IMR-90 (cell line): ENCODE measurements at regions not wholly inside any gene's neighbourhood (a gene's known extent, or its start where the extent isn't known, plus 50 kb on each side); places are given as distances from the start of the nearest gene placed in this dataset.

Experiments
- ATAC-seq: fragments of 200-7000 bp; cut with Tn5 transposase; 2 replicates; pipeline ENCODE4 v1.9.1; 2020; ENCODE audit warnings: low read depth, mild to moderate bottlenecking, moderate library complexity
- BruUV-seq: library from RNA; stranded (reverse); fragments of 400-500 nt; replicated peaks from 2 replicates; lab custom pipeline; 2021; lab: Mats Ljungman, UMichigan
- CTCF ChIA-PET: fragments of 300-600 bp; formaldehyde crosslinking; extraction: SDS; loops from one replicate; lab custom pipeline; 2021; ENCODE audit warnings: antibody characterized with exemption; lab: Yijun Ruan, JAX
- POLR2A ChIA-PET: fragments of 300-600 bp; sonication (Branson Sonifier 250); formaldehyde crosslinking; loops from one replicate; lab custom pipeline; 2022; ENCODE audit warnings: antibody characterized with exemption; ENCODE audit not compliant: unreplicated experiment; lab: Charles Lee
- DNase-seq: peaks from one replicate; pipeline ENCODE4 v3.0.0; 2013
- H2AFZ ChIP-seq: replicated peaks from 2 replicates; pipeline ENCODE3; 2013; ENCODE audit warnings: low read length, mild to moderate bottlenecking; ENCODE audit not compliant: poor library complexity
- H2AK5ac ChIP-seq: 2 replicates; pipeline ENCODE4 v1.6.1; 2013; ENCODE audit warnings: low read depth, low read length, inconsistent platforms
- H2AK9ac ChIP-seq: replicated peaks from 2 replicates; pipeline ENCODE3; 2013; ENCODE audit warnings: mild to moderate bottlenecking, low read depth, low read length, moderate library complexity; ENCODE audit not compliant: poor library complexity
- H2BK120ac ChIP-seq: 2 replicates; pipeline ENCODE4 v1.6.1; 2013; ENCODE audit warnings: low read depth, low read length, inconsistent platforms
- H2BK15ac ChIP-seq: 3 replicates; pipeline ENCODE4 v1.6.1; 2013; ENCODE audit warnings: low read depth, low read length, inconsistent platforms
- H2BK20ac ChIP-seq: 2 replicates; pipeline ENCODE4 v1.6.1; 2013; ENCODE audit warnings: low read depth, mild to moderate bottlenecking, inconsistent platforms, low read length, moderate library complexity
- H2BK5ac ChIP-seq: 2 replicates; pipeline ENCODE4 v1.6.1; 2013; ENCODE audit warnings: mild to moderate bottlenecking, low read depth, low read length, inconsistent platforms; ENCODE audit not compliant: poor library complexity, severe bottlenecking
- H3K14ac ChIP-seq: replicated peaks from 2 replicates; pipeline ENCODE4 v1.6.1; 2013; ENCODE audit warnings: low read depth, low read length, inconsistent platforms
- H3K18ac ChIP-seq: 2 replicates; pipeline ENCODE4 v1.6.1; 2013; ENCODE audit warnings: low read depth, low read length, control low read depth
- H3K23ac ChIP-seq: 2 replicates; pipeline ENCODE4 v1.6.1; 2013; ENCODE audit warnings: low read depth, low read length, inconsistent platforms
- H3K27ac ChIP-seq: 2 replicates; pipeline ENCODE4 v1.5.1; 2013; ENCODE audit warnings: mild to moderate bottlenecking, control low read depth, low read length; ENCODE audit not compliant: insufficient read depth
- H3K27me3 ChIP-seq: 2 replicates; pipeline ENCODE4 v1.6.1; 2013; ENCODE audit warnings: low read length; ENCODE audit not compliant: control insufficient read depth, insufficient read depth
- H3K36me3 ChIP-seq: 2 replicates; pipeline ENCODE4 v1.6.1; 2013; ENCODE audit warnings: low read length, mixed read lengths; ENCODE audit not compliant: control insufficient read depth, insufficient read depth
- H3K4ac ChIP-seq: 2 replicates; pipeline ENCODE4 v1.6.1; 2013; ENCODE audit warnings: low read depth, low read length, inconsistent platforms
- H3K4me1 ChIP-seq: 2 replicates; pipeline ENCODE4 v1.6.1; 2013; ENCODE audit warnings: low read length, mixed read lengths; ENCODE audit not compliant: control insufficient read depth, insufficient read depth
- H3K4me2 ChIP-seq: 2 replicates; pipeline ENCODE4 v1.6.1; 2013; ENCODE audit warnings: low read depth, mild to moderate bottlenecking, control low read depth, low read length, moderate library complexity
- H3K4me3 ChIP-seq: 2 replicates; pipeline ENCODE4 v1.5.1; 2013; ENCODE audit warnings: low read depth, mild to moderate bottlenecking, control low read depth, low read length, moderate library complexity; ENCODE audit not compliant: insufficient read depth
- H3K56ac ChIP-seq: 2 replicates; pipeline ENCODE4 v1.6.1; 2013; ENCODE audit warnings: low read length, inconsistent platforms; ENCODE audit not compliant: insufficient read depth; ENCODE audit errors: extremely low read depth
- H3K79me1 ChIP-seq, 2 experiments: 2 replicates each; pipeline ENCODE4 v1.6.1; 2013; ENCODE audit warnings: low read length in 2 of 2, inconsistent platforms in 1 of 2, low read depth in 1 of 2
- H3K9ac ChIP-seq: 2 replicates; pipeline ENCODE4 v1.6.1; 2013; ENCODE audit warnings: low read depth, low read length, control low read depth
- H3K9me1 ChIP-seq: 2 replicates; pipeline ENCODE4 v1.6.1; 2013; ENCODE audit warnings: low read length, inconsistent platforms; ENCODE audit not compliant: insufficient read depth
- H3K9me3 ChIP-seq: 2 replicates; pipeline ENCODE4 v1.6.1; 2013; ENCODE audit warnings: low read length; ENCODE audit not compliant: control insufficient read depth, insufficient read depth
- H4K20me1 ChIP-seq: 2 replicates; pipeline ENCODE4 v1.6.1; 2013; ENCODE audit warnings: low read length, inconsistent platforms; ENCODE audit not compliant: insufficient read depth
- H4K5ac ChIP-seq: 2 replicates; pipeline ENCODE4 v1.6.1; 2013; ENCODE audit warnings: mild to moderate bottlenecking, low read depth, low read length, control low read depth
- H4K8ac ChIP-seq, 2 experiments: 2 replicates each; pipeline ENCODE4 v1.6.1; 2013; ENCODE audit warnings: low read depth in 2 of 2, low read length in 2 of 2, control low read depth in 1 of 2, inconsistent platforms in 1 of 2
- H4K91ac ChIP-seq: 2 replicates; pipeline ENCODE4 v1.6.1; 2013; ENCODE audit warnings: low read depth, low read length, inconsistent platforms; ENCODE audit not compliant: insufficient read depth
- CTCF ChIP-seq: conservative IDR thresholded peaks from 2 replicates; pipeline ENCODE4 v1.5.1; 2012; ENCODE audit warnings: mild to moderate bottlenecking, low read depth, low read length, improper control_type of control experiment
- MAZ ChIP-seq: IDR thresholded peaks from 2 replicates; pipeline ENCODE4 v1.6.1; 2012; ENCODE audit warnings: low read depth, mild to moderate bottlenecking, low read length, improper control_type of control experiment, moderate library complexity, borderline replicate concordance
- RAD21 ChIP-seq: IDR thresholded peaks from 2 replicates; pipeline ENCODE4 v1.6.1; 2012; ENCODE audit warnings: low read length, improper control_type of control experiment
- RCOR1 ChIP-seq: IDR thresholded peaks from 2 replicates; pipeline ENCODE4 v1.6.1; 2012; ENCODE audit warnings: mild to moderate bottlenecking, low read length, improper control_type of control experiment; ENCODE audit not compliant: insufficient replicate concordance
- SMC3 ChIP-seq: fragments of 150-350 bp; IDR thresholded peaks from 2 replicates; pipeline ENCODE4 v1.6.1; 2016; ENCODE audit warnings: low read depth, mild to moderate bottlenecking, antibody characterized with exemption, low read length, moderate library complexity
- WGBS, 2 experiments: methylation state at CpG; one replicate each; pipeline versions ENCODE4 v1.1.5 to v1.1.7; 2013; ENCODE audit warnings: missing lambda C conversion rate in 2 of 2; ENCODE audit not compliant: insufficient read length in 1 of 2; ENCODE audit errors: extremely low coverage in 2 of 2; 5-methylcytosine and 5-hydroxymethylcytosine counted together
- dilution Hi-C: fragments of 300-500 bp; cut with HindIII; formaldehyde crosslinking; loops from one replicate; pipeline ENCODE4 v1.14.3; 2018; ENCODE audit warnings: low sequenced_read_pairs; ENCODE audit not compliant: unreplicated experiment
- in situ Hi-C: fragments of 300-500 bp; cut with MboI; formaldehyde crosslinking; loops from 3 replicates; pipeline ENCODE4 v1.14.3; 2019; ENCODE audit warnings: low sequenced_read_pairs, inconsistent platforms, mixed read lengths
- intact Hi-C: fragments of 100-400 bp; cut with micrococcal nuclease; formaldehyde crosslinking; loops from 2 replicates; pipeline ENCODE4 v1.10.0; 2022

DNA sequence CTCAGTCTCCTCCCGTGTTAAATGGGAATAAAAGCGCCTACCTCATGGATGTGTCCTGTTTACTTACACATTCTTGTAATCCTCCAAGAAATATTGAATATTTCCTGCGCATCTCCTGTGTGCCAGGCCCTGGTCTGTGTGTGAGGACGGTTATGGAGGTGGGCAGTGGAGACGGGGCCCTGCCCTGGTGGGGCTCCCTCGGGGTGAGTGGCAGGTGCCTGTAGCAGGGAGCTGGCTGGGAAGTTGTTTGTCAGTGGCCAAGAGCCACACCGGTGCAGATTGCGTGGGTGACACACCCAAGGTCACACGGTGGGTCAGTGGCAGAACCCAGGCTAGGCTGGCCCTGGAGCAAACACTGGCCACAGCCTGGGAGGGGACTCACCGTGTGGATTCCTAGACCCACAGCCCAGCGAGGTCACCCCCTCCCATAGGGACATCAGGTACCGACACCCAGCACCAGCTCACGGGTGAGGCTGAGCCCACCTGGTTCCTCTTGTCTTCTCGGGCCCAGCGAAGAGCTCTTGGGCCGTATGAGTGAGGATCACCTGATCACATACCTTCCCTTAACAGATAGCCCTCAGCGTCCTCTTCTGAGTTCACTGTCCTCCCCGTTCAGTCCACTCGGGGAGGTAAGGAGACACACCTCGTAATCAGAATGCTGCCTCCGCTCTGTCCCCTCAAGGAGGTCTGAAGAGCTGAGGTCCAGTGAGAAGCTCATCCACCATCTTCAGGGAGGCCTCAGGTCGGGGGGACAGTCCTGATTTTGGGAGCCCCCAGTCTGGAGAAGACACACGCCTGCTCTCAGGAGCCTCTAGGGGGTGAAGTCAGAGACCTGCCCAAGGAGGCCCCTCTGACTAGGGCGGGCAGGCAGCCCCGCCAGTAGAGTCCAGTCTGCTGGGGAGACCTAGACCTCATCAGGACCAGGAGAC lies 349.6 kb downstream of the MATN1 start (continued):
- no peak for TF ChIP-seq SMC3

- in situ Hi-C loops = no loop called here
- no peak overlapping the region for H4K8ac ChIP-seq
- TF ChIP-seq RCOR1 (no peak), CTCF (no peak), MAZ (no peak), RAD21 (no peak)
- no TSS peak for BruUV-seq
- ChIA-PET POLR2A (no interaction called here), CTCF (no interaction called here)
- H3K4me2 ChIP-seq = no peak overlapping the region
- 28% methylated on average over 4 of the region's 7 CpGs; no CpG with 5 or more reads in 1 of the 2 experiments for WGBS, 2 experiments
- no peak overlapping the region for H3K27ac ChIP-seq
- H3K79me1 ChIP-seq = no peaks in the 10 kb centered on the region
- H2AFZ ChIP-seq = no peak overlapping the region
- no peaks in the 10 kb centered on the region for H3K36me3 ChIP-seq
- no peak overlapping the region for H2AK9ac ChIP-seq
- no peaks in the 10 kb centered on the region; the same call in 1 of the 2 replicates for H3K27me3 ChIP-seq
- no peaks in the 10 kb centered on the region for H3K4me1 ChIP-seq
- no peak overlapping the region for H2BK120ac ChIP-seq
- no peak overlapping the region for H4K91ac ChIP-seq
- no peak overlapping the region for H2AK5ac ChIP-seq
- no peaks in the 10 kb centered on the region for H3K9me3 ChIP-seq
- H4K20me1 ChIP-seq = no peaks in the 10 kb centered on the region
- H3K4me3 ChIP-seq = no peak overlapping the region
- no peak overlapping the region for H3K4ac ChIP-seq
- no peak overlapping the region; the same call in 2 of the 3 replicates for H2BK15ac ChIP-seq
- H3K9ac ChIP-seq = no peak overlapping the region
- no peak overlapping the region for H3K14ac ChIP-seq
- ATAC-seq (no peak), DNase-seq (no peak)
- no peak overlapping the region for H4K5ac ChIP-seq
- intact Hi-C loops = loop anchor here (10.0 kb wide), 1 partner anchor 458 kb away; no protein-coding TSS in a partner anchor
- H3K56ac ChIP-seq = no peak overlapping the region
- no peaks in the 10 kb centered on the region for H3K9me1 ChIP-seq
- H2BK5ac ChIP-seq = no peak overlapping the region
- dilution Hi-C loops = no loop called here
- H3K18ac ChIP-seq = no peak overlapping the region
- no peak overlapping the region for H2BK20ac ChIP-seq
- no peak overlapping the region for H3K23ac ChIP-seq
These were observed 350.5 kb downstream of the MATN1 start for GRCh38 chr1:30372792-30373433.
